GM12878 (cell line): ENCODE measurements at regions not wholly inside any gene's neighbourhood (a gene's known extent, or its start where the extent isn't known, plus 50 kb on each side); places are given as distances from the start of the nearest gene placed in this dataset.

Experiments
- ATAC-seq: fragments of 200-7000 bp; cut with Tn5 transposase; 3 replicates; pipeline ENCODE4 v1.9.1; 2020; ENCODE audit warnings: mild to moderate bottlenecking, moderate library complexity
- BruUV-seq: library from RNA; stranded (reverse); fragments of 400-500 nt; replicated peaks from 2 replicates; lab custom pipeline; 2021; lab: Mats Ljungman, UMichigan
- CTCF ChIA-PET: fragments of 300-600 bp; sonication (Branson Sonifier 250); formaldehyde crosslinking; extraction: SDS; loops from one replicate; lab custom pipeline; 2021; ENCODE audit warnings: inconsistent platforms; lab: Yijun Ruan, JAX
- POLR2A ChIA-PET: fragments of 350-600 bp; formaldehyde crosslinking; extraction: SDS; loops from one replicate; lab custom pipeline; 2021; ENCODE audit warnings: inconsistent platforms; lab: Charles Lee
- RAD21 ChIA-PET: fragments of 300-600 bp; sonication (Branson Sonifier 250); formaldehyde crosslinking; loops from one replicate; lab custom pipeline; 2023; ENCODE audit warnings: antibody characterized with exemption; ENCODE audit not compliant: unreplicated experiment; lab: Charles Lee
- SMC1A ChIA-PET: fragments of 300-600 bp; sonication (Branson Sonifier 250); formaldehyde crosslinking; loops from one replicate; lab custom pipeline; 2023; ENCODE audit not compliant: unreplicated experiment, uncharacterized antibody; lab: Charles Lee
- DNase-seq: peaks from one replicate; pipeline ENCODE4 v3.0.0-alpha.2; 2011; ENCODE audit warnings: low read depth, low spot score
- FAIRE-seq: peaks from 3 replicates; lab custom pipeline; 2011; peaks lifted over from hg19 to GRCh38; lab: Jason Lieb, UNC
- H2AFZ ChIP-seq: 2 replicates; pipeline ENCODE4 v1.6.0; 2011; ENCODE audit warnings: low read depth, low read length, control low read depth; ENCODE audit not compliant: control insufficient read depth
- H3K27ac ChIP-seq: 2 replicates; pipeline ENCODE4 v1.5.1; 2011; ENCODE audit warnings: control low read depth; ENCODE audit not compliant: control insufficient read depth, insufficient read depth
- H3K27me3 ChIP-seq, 2 experiments: replicated peaks in 1 of 2; 2 replicates each; pipeline versions ENCODE4 v1.6.0 to v1.6.1; 2011; ENCODE audit warnings: low read length in 1 of 2; ENCODE audit not compliant: control insufficient read depth in 2 of 2, insufficient read depth in 2 of 2
- H3K36me3 ChIP-seq, 2 experiments: 2 replicates each; pipeline ENCODE4 v1.5.1; 2011; ENCODE audit warnings: low read length in 1 of 2; ENCODE audit not compliant: control insufficient read depth in 2 of 2, insufficient read depth in 2 of 2
- H3K4me1 ChIP-seq: 2 replicates; pipeline ENCODE4 v1.6.1; 2011; ENCODE audit warnings: mild to moderate bottlenecking, low read length, moderate library complexity, mixed read lengths; ENCODE audit not compliant: control insufficient read depth, insufficient read depth
- H3K4me2 ChIP-seq: 2 replicates; pipeline ENCODE4 v1.6.0; 2011; ENCODE audit warnings: control low read depth; ENCODE audit not compliant: control insufficient read depth, insufficient read depth
- H3K4me3 ChIP-seq: fragments of 200-600 bp; sonication (generic); 2 replicates; pipeline ENCODE4 v1.5.1; 2016
- H3K79me2 ChIP-seq: 2 replicates; pipeline ENCODE4 v1.6.0; 2011; ENCODE audit warnings: low read length; ENCODE audit not compliant: control insufficient read depth, insufficient read depth
- H3K9ac ChIP-seq: 2 replicates; pipeline ENCODE4 v1.8.0; 2011; ENCODE audit warnings: low read length, control low read depth, mixed read lengths; ENCODE audit not compliant: control insufficient read depth, insufficient read depth
- H3K9me3 ChIP-seq: replicated peaks from 3 replicates; pipeline ENCODE4 v1.5.1; 2011; ENCODE audit warnings: mild to moderate bottlenecking, low read length; ENCODE audit not compliant: control insufficient read depth, insufficient read depth
- H4K20me1 ChIP-seq: 2 replicates; pipeline ENCODE4 v1.6.0; 2011; ENCODE audit not compliant: control insufficient read depth, insufficient read depth
- BACH1 ChIP-seq: fragments of 450-650 bp; IDR thresholded peaks from 2 replicates; pipeline ENCODE4 v1.6.1; 2017; ENCODE audit warnings: mild to moderate bottlenecking, borderline replicate concordance
- CHD2 ChIP-seq: IDR thresholded peaks from 2 replicates; pipeline ENCODE4 v1.6.1; 2011; ENCODE audit warnings: low read depth, low read length, improper control_type of control experiment, borderline replicate concordance
- EGR1 ChIP-seq, 2 experiments: IDR thresholded peaks; 1 replicate in 1 of 2; 2 replicates in 1 of 2; pipeline ENCODE4 v1.6.1; 2011 to 2012; ENCODE audit warnings: low read depth in 2 of 2, low read length in 2 of 2, borderline replicate concordance in 1 of 2, mild to moderate bottlenecking in 1 of 2, moderate library complexity in 1 of 2
- ESRRA ChIP-seq: IDR thresholded peaks from 2 replicates; pipeline ENCODE4 v1.6.1; 2012; ENCODE audit warnings: mild to moderate bottlenecking, low read length, improper control_type of control experiment
- ETV6 ChIP-seq, 2 experiments: fragments of 450-650 bp in 1 of 2; IDR thresholded peaks in 1 of 2; conservative IDR thresholded peaks in 1 of 2; 2 replicates each; pipeline ENCODE4 v1.6.1; 2014; ENCODE audit warnings: antibody characterized with exemption in 1 of 2, borderline replicate concordance in 1 of 2, low read depth in 1 of 2, mild to moderate bottlenecking in 1 of 2, moderate library complexity in 1 of 2
- JUND ChIP-seq: IDR thresholded peaks from 2 replicates; pipeline ENCODE4 v1.6.1; 2012; ENCODE audit warnings: low read depth, mild to moderate bottlenecking, low read length, improper control_type of control experiment, moderate library complexity
- MTA3 ChIP-seq: IDR thresholded peaks from 2 replicates; pipeline ENCODE4 v1.6.1; 2012; ENCODE audit warnings: low read length, inconsistent platforms, borderline replicate concordance
- NFXL1 ChIP-seq: fragments of 450-650 bp; IDR thresholded peaks from 2 replicates; pipeline ENCODE4 v1.6.1; 2017; ENCODE audit warnings: antibody characterized with exemption, mild to moderate bottlenecking, borderline replicate concordance
- NR2C1 ChIP-seq: fragments of 450-650 bp; IDR thresholded peaks from 2 replicates; pipeline ENCODE4 v1.6.1; 2017; ENCODE audit warnings: antibody characterized with exemption, mild to moderate bottlenecking, moderate library complexity
- POLR2A ChIP-seq: IDR thresholded peaks from 2 replicates; pipeline ENCODE4 v1.6.1; 2011; ENCODE audit warnings: low read depth, mild to moderate bottlenecking, low read length
- RBBP5 ChIP-seq: fragments of 200-600 bp; sonication (generic); conservative IDR thresholded peaks from 2 replicates; pipeline ENCODE4 v1.6.1; 2016
- SMAD1 ChIP-seq: fragments of 450-650 bp; IDR thresholded peaks from 2 replicates; pipeline ENCODE4 v1.6.1; 2018; ENCODE audit warnings: mild to moderate bottlenecking, low read depth; ENCODE audit not compliant: partially characterized antibody
- SPI1 ChIP-seq: IDR thresholded peaks from 2 replicates; pipeline ENCODE4 v1.6.1; 2011; ENCODE audit warnings: low read depth, mild to moderate bottlenecking, low read length, moderate library complexity, borderline replicate concordance; ENCODE audit not compliant: insufficient read depth
- SREBF1 ChIP-seq: IDR thresholded peaks from 2 replicates; pipeline ENCODE4 v1.6.1; 2012; ENCODE audit warnings: mild to moderate bottlenecking, low read length
- TBL1XR1 ChIP-seq: IDR thresholded peaks from 2 replicates; pipeline ENCODE4 v1.6.1; 2012; ENCODE audit warnings: low read depth, low read length, improper control_type of control experiment
- WRNIP1 ChIP-seq: IDR thresholded peaks from 2 replicates; pipeline ENCODE4 v1.6.1; 2011; ENCODE audit warnings: low read depth, low read length, improper control_type of control experiment, borderline replicate concordance
- ZBED1 ChIP-seq: IDR thresholded peaks from 2 replicates; pipeline ENCODE4 v1.6.1; 2016; ENCODE audit warnings: borderline replicate concordance
- ZBTB33 ChIP-seq: fragments of 450-650 bp; IDR thresholded peaks from 2 replicates; pipeline ENCODE4 v1.6.1; 2017; ENCODE audit warnings: mild to moderate bottlenecking
- ZNF217 ChIP-seq: fragments of 450-650 bp; IDR thresholded peaks from 2 replicates; pipeline ENCODE4 v1.6.1; 2017; ENCODE audit warnings: antibody characterized with exemption, mild to moderate bottlenecking
- ZZZ3 ChIP-seq: IDR thresholded peaks from 2 replicates; pipeline ENCODE4 v1.6.1; 2011; ENCODE audit warnings: low read depth; ENCODE audit not compliant: control insufficient read depth, insufficient read length
- WGBS: methylation state at CpG from one replicate; pipeline ENCODE4 v1.1.6; 2016; ENCODE audit warnings: low lambda C conversion rate; ENCODE audit not compliant: insufficient replicate concordance, insufficient coverage; ENCODE audit errors: missing lambda C conversion rate; 5-methylcytosine and 5-hydroxymethylcytosine counted together
- in situ Hi-C: fragments of 300-500 bp; cut with MboI; formaldehyde crosslinking; loops from 9 replicates; pipeline ENCODE4 v1.14.3; 2018; ENCODE audit warnings: mixed read lengths
- intact Hi-C: fragments of 100-400 bp; cut with micrococcal nuclease; formaldehyde crosslinking; loops from one replicate; pipeline ENCODE4 v1.14.2; 2022; ENCODE audit not compliant: unreplicated experiment

- DNase-seq (no peak), ATAC-seq (no peak), FAIRE-seq (no peak)
- no peak overlapping the region for H3K4me2 ChIP-seq
- no peaks in the 10 kb centered on the region for H3K9me3 ChIP-seq
- no peak overlapping the region for H3K4me3 ChIP-seq
- no peaks in the 10 kb centered on the region for H4K20me1 ChIP-seq
- SMC1A ChIA-PET: no interaction called here
- RAD21 ChIA-PET: no interaction called here
- WGBS: 5% methylated on average over 1 of the region's 1 CpG
- H3K4me1 ChIP-seq: no peaks in the 10 kb centered on the region
- POLR2A ChIA-PET: no interaction called here
- no peaks in the 10 kb centered on the region for H3K79me2 ChIP-seq
- in situ Hi-C loops: no loop called here
- CTCF ChIA-PET: no interaction called here
- BruUV-seq: no TSS peak
- intact Hi-C loops: no loop called here
- no peak overlapping the region for H2AFZ ChIP-seq
- H3K9ac ChIP-seq: no peak overlapping the region
- no peaks in the 10 kb centered on the region for H3K36me3 ChIP-seq
- no peak for TF ChIP-seq JUND
- no peak for TF ChIP-seq POLR2A
- no peak for TF ChIP-seq SMAD1
- no peak for TF ChIP-seq SPI1
- no peak for TF ChIP-seq NFXL1
- no peak for TF ChIP-seq ZBED1
- TF ChIP-seq WRNIP1: no peak
- no peak for TF ChIP-seq ESRRA
- no peak overlapping the region for H3K27ac ChIP-seq
- H3K27me3 ChIP-seq: no peaks in the 10 kb centered on the region
These were observed 548.5 kb upstream of the NRP1 start for GRCh38 chr10:33882996-33883395.

- SMC1A ChIA-PET: interaction anchor here (0.6 to 1.0 kb wide), 2 partner anchors 70 to 147 kb away, joined by 3 read pairs; no protein-coding TSS in a partner anchor
- 17% methylated on average over 5 of the region's 5 CpGs for WGBS
- H2AFZ ChIP-seq: no peak overlapping the region
- no peak for TF ChIP-seq SREBF1
- TF ChIP-seq BACH1: no peak
- no peak for TF ChIP-seq TBL1XR1
- TF ChIP-seq RBBP5: no peak
- no peak for TF ChIP-seq ZBTB33
- TF ChIP-seq NR2C1: no peak
- no peak for TF ChIP-seq CHD2
- no peak for TF ChIP-seq ZZZ3
- TF ChIP-seq ETV6 (conservative IDR thresholded peaks at IDR 0.05 in 1 of 2, IDR thresholded peaks at IDR 0.05 in 1 of 2; ENCODE audit: borderline replicate concordance in 1 of 2, low read depth in 1 of 2): no peak
- no peak for TF ChIP-seq ZNF217
- no peak for TF ChIP-seq MTA3
- TF ChIP-seq EGR1 (IDR thresholded peaks at IDR 0.05; ENCODE audit: borderline replicate concordance in 1 of 2, low read depth in 2 of 2, low read length in 2 of 2): no peak
These were observed 545.8 kb upstream of the NRP1 start for GRCh38 chr10:33880291-33880690.

More at GRCh38 chr10:33880291-33880690, 545.8 kb upstream of the NRP1 start:
- no peak for ATAC-seq
- no peak overlapping the region for H3K4me3 ChIP-seq
- intact Hi-C loops (no loop called here), in situ Hi-C loops (no loop called here)
- no peak for DNase-seq
- H3K36me3 ChIP-seq: no peaks in the 10 kb centered on the region
- ChIA-PET POLR2A (no interaction called here), RAD21 (no interaction called here), CTCF (no interaction called here)
- BruUV-seq: no TSS peak
- H3K79me2 ChIP-seq: no peaks in the 10 kb centered on the region
- H3K9ac ChIP-seq: no peak overlapping the region
- FAIRE-seq: no peak
- no peaks in the 10 kb centered on the region for H4K20me1 ChIP-seq
- no peak overlapping the region for H3K27ac ChIP-seq
- no peaks in the 10 kb centered on the region for H3K9me3 ChIP-seq
- no peak overlapping the region for H3K4me2 ChIP-seq
- H3K27me3 ChIP-seq: no peaks in the 10 kb centered on the region
- H3K4me1 ChIP-seq: no peaks in the 10 kb centered on the region
